ENCODE measurements at regions not wholly inside any gene's neighbourhood (a gene's known extent, or its start where the extent isn't known, plus 50 kb on each side); places are given as distances from the start of the nearest gene placed in this dataset.

DNA sequence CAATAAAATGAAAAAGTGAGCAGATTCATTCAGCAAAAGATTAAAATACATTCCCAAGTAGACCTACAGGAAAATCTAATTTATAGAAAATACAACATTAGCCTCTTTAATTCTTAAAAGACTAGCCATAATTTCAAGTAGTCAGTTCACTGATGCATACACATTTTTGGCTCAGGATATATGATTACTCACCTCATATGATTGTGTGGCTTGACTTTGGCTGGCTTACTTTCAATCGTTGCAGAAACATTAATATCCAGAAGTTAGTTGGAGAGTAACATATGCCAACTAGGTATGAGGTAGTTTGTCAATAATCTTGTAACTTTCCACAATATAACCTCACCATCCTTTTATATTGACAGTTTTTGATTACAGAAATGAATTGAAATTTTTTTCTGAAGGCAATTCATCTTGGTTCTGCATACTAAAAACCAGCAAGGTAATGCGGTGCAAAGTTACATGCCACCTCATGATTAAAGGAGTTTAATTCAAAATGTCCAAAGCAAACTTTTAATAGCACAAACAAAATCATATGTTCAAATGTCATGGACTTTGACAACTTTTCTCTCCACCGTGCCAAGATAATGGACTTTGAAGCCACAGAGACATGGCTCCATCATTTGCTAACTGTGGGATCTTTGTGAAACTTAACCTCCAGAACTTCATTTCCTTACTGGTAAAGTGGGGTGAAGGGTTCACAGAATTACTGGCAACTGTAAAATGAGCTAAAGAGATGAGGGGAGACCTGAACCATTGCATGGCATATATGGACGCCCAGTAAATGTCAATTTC lies 76.6 kb upstream of the PAM start:
- TF ChIP-seq EZH2 (IDR thresholded peaks at IDR 0.05; ENCODE audit: borderline replicate concordance, low read depth, low read length, poor library complexity, severe bottlenecking), result no peak
- TF ChIP-seq, protein P1, sequence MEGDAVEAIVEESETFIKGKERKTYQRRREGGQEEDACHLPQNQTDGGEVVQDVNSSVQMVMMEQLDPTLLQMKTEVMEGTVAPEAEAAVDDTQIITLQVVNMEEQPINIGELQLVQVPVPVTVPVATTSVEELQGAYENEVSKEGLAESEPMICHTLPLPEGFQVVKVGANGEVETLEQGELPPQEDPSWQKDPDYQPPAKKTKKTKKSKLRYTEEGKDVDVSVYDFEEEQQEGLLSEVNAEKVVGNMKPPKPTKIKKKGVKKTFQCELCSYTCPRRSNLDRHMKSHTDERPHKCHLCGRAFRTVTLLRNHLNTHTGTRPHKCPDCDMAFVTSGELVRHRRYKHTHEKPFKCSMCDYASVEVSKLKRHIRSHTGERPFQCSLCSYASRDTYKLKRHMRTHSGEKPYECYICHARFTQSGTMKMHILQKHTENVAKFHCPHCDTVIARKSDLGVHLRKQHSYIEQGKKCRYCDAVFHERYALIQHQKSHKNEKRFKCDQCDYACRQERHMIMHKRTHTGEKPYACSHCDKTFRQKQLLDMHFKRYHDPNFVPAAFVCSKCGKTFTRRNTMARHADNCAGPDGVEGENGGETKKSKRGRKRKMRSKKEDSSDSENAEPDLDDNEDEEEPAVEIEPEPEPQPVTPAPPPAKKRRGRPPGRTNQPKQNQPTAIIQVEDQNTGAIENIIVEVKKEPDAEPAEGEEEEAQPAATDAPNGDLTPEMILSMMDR (conservative IDR thresholded peaks at IDR 0.05; ENCODE audit: low read depth, low read length), result no peak

Data from A673 (cell line).